GM18505 (cell line): ENCODE measurements at regions not wholly inside any gene's neighbourhood (a gene's known extent, or its start where the extent isn't known, plus 50 kb on each side); places are given as distances from the start of the nearest gene placed in this dataset.
"Not testable (repeated sequence)": the region's sequence is repeated elsewhere in the genome, so short reads cannot be mapped to it uniquely, and the experiment has no call there.

Experiments used
- ATAC-seq: cut with Tn5 transposase; IDR thresholded peaks from one replicate; pipeline ENCODE4 v1.9.1; 2021; ENCODE audit not compliant: unreplicated experiment
- POLR2A ChIP-seq: IDR thresholded peaks from 4 replicates; pipeline ENCODE4 v1.6.1; 2011; ENCODE audit warnings: borderline replicate concordance; ENCODE audit not compliant: insufficient read depth, insufficient read length; ENCODE audit errors: extremely low read depth

- ATAC-seq = no peak
- TF ChIP-seq POLR2A = no peak
These were observed 646.3 kb upstream of the DPP6 start for GRCh38 chr7:153405704-153406485.

GRCh38 chr7:153406486-153406872, 645.7 kb upstream of the DPP6 start:
- no peak for ATAC-seq
- no peak for TF ChIP-seq POLR2A

GRCh38 chr7:153407291-153408046, 644.7 kb upstream of the DPP6 start:
- no peak for TF ChIP-seq POLR2A
- ATAC-seq = no peak

DNA sequence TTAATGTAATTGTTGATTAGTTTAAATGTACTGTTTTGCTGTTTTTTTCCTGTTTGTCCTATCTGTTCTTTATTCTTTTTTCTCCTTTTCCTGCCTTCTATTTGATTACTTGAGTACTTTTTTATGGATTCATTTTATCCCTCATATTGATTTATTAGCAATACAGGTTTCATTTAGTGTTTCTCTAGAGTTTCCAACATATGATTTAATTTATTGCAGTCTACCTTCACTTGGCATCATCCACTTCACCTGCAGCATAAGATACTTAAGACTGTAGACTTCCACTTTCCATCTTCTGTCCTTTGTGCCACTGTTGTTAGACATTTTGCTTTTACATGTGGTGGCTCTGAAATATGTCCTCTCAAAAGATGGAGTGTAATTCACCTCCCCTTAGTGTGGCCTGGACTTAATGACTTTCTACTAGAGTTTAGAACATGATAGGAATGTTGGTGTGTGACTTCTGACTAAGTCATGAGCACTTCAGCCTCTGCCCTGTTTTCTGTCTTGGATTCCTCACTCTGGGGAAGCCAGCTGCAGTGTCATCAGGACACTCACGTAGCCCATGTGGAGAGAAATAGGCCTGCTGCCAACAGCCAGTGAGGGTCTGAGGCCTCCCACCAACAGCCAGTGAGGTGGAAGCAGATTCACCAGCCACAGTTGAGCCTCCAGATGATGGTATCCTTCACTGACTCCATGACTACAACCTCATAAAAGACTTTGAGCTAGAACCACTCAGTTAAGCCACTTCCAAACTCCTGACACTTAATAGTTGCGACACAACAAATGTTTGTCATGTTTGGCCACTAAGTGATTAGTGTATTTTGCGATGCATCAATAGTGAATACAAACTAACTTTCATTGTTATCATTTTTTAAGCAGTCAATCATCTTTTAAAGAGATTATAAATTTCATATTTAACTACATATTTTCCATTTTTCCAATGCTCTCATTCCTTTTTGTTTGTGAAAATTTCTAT, 643.5 kb upstream of the DPP6 start:
- no peak for ATAC-seq
- no peak for TF ChIP-seq POLR2A

- not testable (repeated sequence) for ATAC-seq
These were observed 642.4 kb upstream of the DPP6 start for GRCh38 chr7:153409567-153410342.

DNA sequence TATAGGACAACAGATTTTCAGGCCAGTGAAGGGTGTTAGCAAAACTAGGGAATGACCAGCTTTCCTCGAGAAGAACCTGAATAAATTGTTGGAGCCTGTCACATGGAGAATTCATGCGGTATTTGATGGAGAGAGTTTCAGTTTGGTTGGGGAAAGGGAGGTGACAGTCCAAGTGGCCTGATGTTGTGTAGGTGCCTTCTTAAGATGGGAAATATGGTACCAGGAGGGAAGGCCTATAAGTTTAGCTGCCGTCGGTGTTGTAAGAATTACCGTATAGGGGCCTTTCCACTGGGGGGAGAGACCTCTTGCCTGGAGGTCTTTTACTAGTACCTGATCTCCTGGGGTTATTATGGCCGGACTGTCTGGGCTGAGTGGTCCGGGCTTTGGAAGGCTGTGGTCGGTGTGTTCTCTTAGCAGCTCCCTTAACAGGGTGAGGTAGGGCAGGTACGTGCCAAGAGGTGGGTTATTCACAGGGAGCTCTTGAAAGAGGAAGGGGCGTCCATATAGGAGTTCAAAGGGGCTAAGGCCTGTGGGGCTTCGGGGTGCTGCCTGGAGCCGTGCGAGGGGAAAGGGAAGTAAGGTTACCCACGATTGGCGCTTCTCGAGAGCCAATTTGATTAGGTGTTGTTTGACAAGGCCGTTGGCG, 641.1 kb upstream of the DPP6 start:
- ATAC-seq = not testable (repeated sequence)

- ATAC-seq = not testable (repeated sequence)
These were observed 639.9 kb upstream of the DPP6 start for GRCh38 chr7:153412114-153412823.

DNA sequence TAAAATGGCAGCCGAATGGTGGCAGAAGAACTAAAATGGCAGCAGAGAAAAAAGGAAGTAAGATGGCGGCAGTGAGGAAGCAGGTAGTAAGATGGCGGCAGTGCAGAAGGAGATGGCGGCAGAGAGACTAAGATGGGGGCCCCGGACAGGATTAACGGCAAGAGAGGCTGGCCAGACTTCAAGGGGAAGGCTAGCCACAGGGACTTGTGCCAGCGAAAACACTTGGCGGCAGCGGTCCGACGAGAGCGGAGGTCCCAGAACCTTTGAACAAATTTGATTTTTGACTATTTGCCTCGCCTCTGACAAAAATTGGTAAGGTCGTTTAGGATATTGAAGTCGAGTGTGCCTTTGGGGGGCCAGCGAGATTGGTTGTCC, 639.4 kb upstream of the DPP6 start:
- not testable (repeated sequence) for ATAC-seq

DNA sequence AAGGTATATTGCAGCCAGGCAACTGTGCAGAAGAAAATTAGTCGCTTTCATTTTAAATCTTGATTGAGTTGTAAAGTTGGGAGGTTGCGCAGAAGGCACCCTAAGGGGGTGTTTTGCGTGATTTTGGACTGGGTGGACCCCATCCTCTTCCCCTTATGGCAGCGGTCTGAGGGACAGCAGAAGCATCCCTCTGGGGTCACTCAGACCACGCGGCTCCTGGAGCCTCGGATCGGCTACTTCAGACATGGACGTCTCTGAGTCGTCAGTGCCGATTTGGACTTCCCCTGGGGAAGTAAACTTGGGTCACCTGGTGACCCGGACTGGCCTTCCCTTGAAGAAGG, 639.0 kb upstream of the DPP6 start:
- no peak for TF ChIP-seq POLR2A
- no peak for ATAC-seq

GRCh38 chr7:153413540-153414287, 638.5 kb upstream of the DPP6 start:
- no peak for ATAC-seq
- TF ChIP-seq POLR2A = no peak

DNA sequence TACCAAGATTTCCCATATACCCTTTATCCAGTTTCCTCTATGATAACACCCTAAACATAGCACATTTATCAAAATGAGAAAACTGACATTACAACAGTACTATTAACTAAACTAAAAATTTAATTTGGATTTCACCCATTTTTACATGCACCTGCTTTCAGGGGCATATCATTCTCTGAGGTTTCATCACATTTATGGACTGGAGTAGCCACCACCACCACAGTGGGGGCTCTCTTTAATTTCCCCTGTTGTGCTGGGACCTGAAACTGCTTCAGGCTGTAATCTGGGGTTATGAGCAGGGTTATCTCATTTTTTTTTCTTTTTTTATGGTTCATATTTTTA, 637.9 kb upstream of the DPP6 start:
- TF ChIP-seq POLR2A = no peak
- no peak for ATAC-seq

DNA sequence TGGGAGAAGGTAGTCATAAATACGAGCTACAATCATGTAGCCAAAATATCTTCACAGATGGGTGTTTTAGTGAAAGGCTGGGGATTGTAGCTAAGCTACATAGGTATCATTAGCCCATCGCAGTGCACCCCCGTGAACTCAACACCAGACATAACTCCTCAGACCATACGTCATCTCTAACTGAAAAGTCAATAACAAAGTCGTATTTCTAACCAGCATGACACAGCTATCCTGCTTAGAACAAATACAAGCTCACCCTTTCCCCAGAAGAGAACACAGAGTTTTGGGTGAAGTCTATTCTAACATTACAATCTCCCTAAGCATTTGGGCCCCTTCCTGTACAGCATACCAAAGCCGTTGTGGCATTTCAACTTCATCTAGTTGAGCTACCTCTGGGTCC, 636.6 kb upstream of the DPP6 start:
- TF ChIP-seq POLR2A = no peak
- no peak for ATAC-seq
